IPS-NIHi7 (cell line): ENCODE measurements at regions not wholly inside any gene's neighbourhood (a gene's known extent, or its start where the extent isn't known, plus 50 kb on each side); places are given as distances from the start of the nearest gene placed in this dataset.
"Not testable (repeated sequence)": the region's sequence is repeated elsewhere in the genome, so short reads cannot be mapped to it uniquely, and the experiment has no call there.

Experiments
- DNase-seq: peaks from one replicate; pipeline ENCODE4 v3.0.0; 2012; ENCODE audit warnings: mixed read lengths; ENCODE audit errors: extremely low spot score

GRCh38 chr14:35174342-35174741 is 52.0 kb downstream of the PRORP start:
- no peak for DNase-seq

- DNase-seq, result no peak
Observed at GRCh38 chr14:35180179-35180578, 57.8 kb downstream of the PRORP start.

- DNase-seq, result not testable (repeated sequence)
Observed at GRCh38 chr14:35184891-35185290, 62.5 kb downstream of the PRORP start.

GRCh38 chr14:35189422-35189821 is 67.1 kb downstream of the PRORP start:
- DNase-seq, result no peak

- DNase-seq, result no peak
Observed at GRCh38 chr14:35193161-35193560, 70.8 kb downstream of the PRORP start.

- not testable (repeated sequence) for DNase-seq
Observed at GRCh38 chr14:35194183-35194582, 71.8 kb downstream of the PRORP start.

GRCh38 chr14:35196571-35196970 is 74.2 kb downstream of the PRORP start:
- no peak for DNase-seq

GRCh38 chr14:35197015-35197414 is 74.7 kb downstream of the PRORP start:
- DNase-seq, result no peak

- no peak for DNase-seq
Observed at GRCh38 chr14:35201066-35201465, 78.7 kb downstream of the PRORP start.

GRCh38 chr14:35202195-35202594 is 79.8 kb downstream of the PRORP start:
- no peak for DNase-seq

- DNase-seq, result no peak
Observed at GRCh38 chr14:35205737-35206136, 83.4 kb downstream of the PRORP start.

- DNase-seq, result no peak
Observed at GRCh38 chr14:35211067-35211466, 81.1 kb upstream of the PSMA6 start.

GRCh38 chr14:35212471-35213142 is 79.6 kb upstream of the PSMA6 start:
- no peak for DNase-seq

- no peak for DNase-seq
Observed at GRCh38 chr14:35213143-35213788, 78.9 kb upstream of the PSMA6 start.

- no peak for DNase-seq
Observed at GRCh38 chr14:35213869-35214387, 78.3 kb upstream of the PSMA6 start.

- DNase-seq, result not testable (repeated sequence)
Observed at GRCh38 chr14:35214402-35214801, 77.8 kb upstream of the PSMA6 start.

GRCh38 chr14:35215110-35215813 is 76.9 kb upstream of the PSMA6 start:
- peak; percentile 49 for DNase-seq

- not testable (repeated sequence) for DNase-seq
Observed at GRCh38 chr14:35218176-35218575, 74.0 kb upstream of the PSMA6 start.

GRCh38 chr14:35218963-35219362 is 73.2 kb upstream of the PSMA6 start:
- DNase-seq, result no peak

GRCh38 chr14:35220027-35220676 is 72.0 kb upstream of the PSMA6 start:
- no peak for DNase-seq

- no peak for DNase-seq
Observed at GRCh38 chr14:35220920-35221319, 71.3 kb upstream of the PSMA6 start.

GRCh38 chr14:35221462-35221861 is 70.7 kb upstream of the PSMA6 start:
- no peak for DNase-seq
